ENCODE measurements at regions not wholly inside any gene's neighbourhood (a gene's known extent, or its start where the extent isn't known, plus 50 kb on each side); places are given as distances from the start of the nearest gene placed in this dataset.

- H3K4me2 ChIP-seq (ENCODE audit: low read length, poor library complexity, severe bottlenecking), result no peak overlapping the region
- H2AFZ ChIP-seq (ENCODE audit: low read depth, low read length), result no peak overlapping the region
- H2AK5ac ChIP-seq (ENCODE audit: low read length, severe bottlenecking), result no peak overlapping the region
- no peaks in the 10 kb centered on the region for H3K79me1 ChIP-seq (replicated peaks; ENCODE audit: low read length, poor library complexity, severe bottlenecking)
- WGBS, result 62% methylated on average over 5 of the region's 5 CpGs
- H3K18ac ChIP-seq (ENCODE audit: low read depth in 1 of 2, low read length in 2 of 2), result no peak overlapping the region
- H4K91ac ChIP-seq (ENCODE audit: low read length), result no peak overlapping the region
- H3K9me3 ChIP-seq (ENCODE audit: control insufficient read depth, low read length), result no peaks in the 10 kb centered on the region
- no peak overlapping the region for H2BK15ac ChIP-seq (ENCODE audit: low read depth, poor library complexity, severe bottlenecking)
- H3K14ac ChIP-seq (ENCODE audit: low read length in 2 of 2), result no peak overlapping the region
- no peak overlapping the region for H2BK120ac ChIP-seq (ENCODE audit: low read depth, low read length)
- no peak overlapping the region for H3K23ac ChIP-seq (ENCODE audit: low read length in 2 of 2)
- peaks cover 61 to 97% of the 10 kb centered on the region in 2 experiments for H3K27me3 ChIP-seq (ENCODE audit: control insufficient read depth in 1 of 2, insufficient read depth in 1 of 2, low read length in 2 of 2)
- H3K27ac ChIP-seq (ENCODE audit: low read length, poor library complexity, severe bottlenecking), result no peak overlapping the region
- H3K9ac ChIP-seq (ENCODE audit: low read length), result no peak overlapping the region
- H3K4ac ChIP-seq (ENCODE audit: low read depth in 1 of 2, low read length in 2 of 2), result no peak overlapping the region
- H2BK12ac ChIP-seq (ENCODE audit: low read length in 2 of 2), result no peak overlapping the region
- no peak overlapping the region for H4K8ac ChIP-seq (ENCODE audit: low read length)
- no peaks in the 10 kb centered on the region for H3K4me1 ChIP-seq (ENCODE audit: control insufficient read depth, insufficient read depth, low read depth, low read length)
- H3K36me3 ChIP-seq (ENCODE audit: control insufficient read depth in 1 of 2, insufficient read depth in 2 of 2, low read depth in 1 of 2, low read length in 2 of 2), result no peaks in the 10 kb centered on the region
- no peak overlapping the region for H3K4me3 ChIP-seq (ENCODE audit: insufficient read depth in 1 of 2, low read depth in 1 of 2, low read length in 2 of 2)
- no peak for DNase-seq
- no peak overlapping the region for H2BK5ac ChIP-seq (ENCODE audit: low read depth, low read length, poor library complexity, severe bottlenecking)
Measured at GRCh38 chr15:77738038-77738370, 105.3 kb upstream of the LINGO1 start.

GRCh38 chr15:77737238-77738037, 104.7 kb upstream of the LINGO1 start:
- H2BK120ac ChIP-seq (ENCODE audit: low read depth, low read length), result no peak overlapping the region
- H2BK5ac ChIP-seq (ENCODE audit: low read depth, low read length, poor library complexity, severe bottlenecking), result no peak overlapping the region
- H2AFZ ChIP-seq (ENCODE audit: low read depth, low read length), result no peak overlapping the region
- H2BK12ac ChIP-seq (ENCODE audit: low read length in 2 of 2), result no peak overlapping the region
- peaks cover 61 to 97% of the 10 kb centered on the region in 2 experiments for H3K27me3 ChIP-seq (ENCODE audit: control insufficient read depth in 1 of 2, insufficient read depth in 1 of 2, low read length in 2 of 2)
- H3K4me1 ChIP-seq (ENCODE audit: control insufficient read depth, insufficient read depth, low read depth, low read length), result no peaks in the 10 kb centered on the region
- H3K9ac ChIP-seq (ENCODE audit: low read length), result no peak overlapping the region
- no peaks in the 10 kb centered on the region for H3K36me3 ChIP-seq (ENCODE audit: control insufficient read depth in 1 of 2, insufficient read depth in 2 of 2, low read depth in 1 of 2, low read length in 2 of 2)
- no peak overlapping the region for H3K4ac ChIP-seq (ENCODE audit: low read depth in 1 of 2, low read length in 2 of 2)
- 44% methylated on average over 4 of the region's 4 CpGs for WGBS
- H3K23ac ChIP-seq (ENCODE audit: low read length in 2 of 2), result no peak overlapping the region
- H3K79me1 ChIP-seq (replicated peaks; ENCODE audit: low read length, poor library complexity, severe bottlenecking), result no peaks in the 10 kb centered on the region
- no peak for DNase-seq
- H3K18ac ChIP-seq (ENCODE audit: low read depth in 1 of 2, low read length in 2 of 2), result no peak overlapping the region
- no peak overlapping the region for H3K27ac ChIP-seq (ENCODE audit: low read length, poor library complexity, severe bottlenecking)
- H3K9me3 ChIP-seq (ENCODE audit: control insufficient read depth, low read length), result no peaks in the 10 kb centered on the region
- no peak overlapping the region for H3K4me2 ChIP-seq (ENCODE audit: low read length, poor library complexity, severe bottlenecking)
- no peak overlapping the region for H2AK5ac ChIP-seq (ENCODE audit: low read length, severe bottlenecking)
- H2BK15ac ChIP-seq (ENCODE audit: low read depth, poor library complexity, severe bottlenecking), result no peak overlapping the region
- H4K8ac ChIP-seq (ENCODE audit: low read length), result no peak overlapping the region
- no peak overlapping the region for H4K91ac ChIP-seq (ENCODE audit: low read length)
- H3K4me3 ChIP-seq (ENCODE audit: insufficient read depth in 1 of 2, low read depth in 1 of 2, low read length in 2 of 2), result no peak overlapping the region
- no peak overlapping the region for H3K14ac ChIP-seq (ENCODE audit: low read length in 2 of 2)

GRCh38 chr15:77734306-77734705, 101.6 kb upstream of the LINGO1 start:
- Histone ChIP-seq H2BK5ac (ENCODE audit: low read depth, low read length, poor library complexity, severe bottlenecking) (no peak overlapping the region), H4K91ac (ENCODE audit: low read length) (no peak overlapping the region), H3K23ac (ENCODE audit: low read length in 2 of 2) (no peak overlapping the region), H3K9me3 (ENCODE audit: control insufficient read depth, low read length) (no peaks in the 10 kb centered on the region), H3K18ac (ENCODE audit: low read depth in 1 of 2, low read length in 2 of 2) (no peak overlapping the region), H3K4me3 (ENCODE audit: insufficient read depth in 1 of 2, low read depth in 1 of 2, low read length in 2 of 2) (no peak overlapping the region), H2BK15ac (ENCODE audit: low read depth, poor library complexity, severe bottlenecking) (no peak overlapping the region), H3K9ac (ENCODE audit: low read length) (no peak overlapping the region), H3K79me1 (replicated peaks; ENCODE audit: low read length, poor library complexity, severe bottlenecking) (no peaks in the 10 kb centered on the region), H3K4me1 (ENCODE audit: control insufficient read depth, insufficient read depth, low read depth, low read length) (no peaks in the 10 kb centered on the region), H3K4me2 (ENCODE audit: low read length, poor library complexity, severe bottlenecking) (no peak overlapping the region), H3K4ac (ENCODE audit: low read depth in 1 of 2, low read length in 2 of 2) (no peak overlapping the region), H2AFZ (ENCODE audit: low read depth, low read length) (no peak overlapping the region), H2AK5ac (ENCODE audit: low read length, severe bottlenecking) (no peak overlapping the region), H3K36me3 (ENCODE audit: control insufficient read depth in 1 of 2, insufficient read depth in 2 of 2, low read depth in 1 of 2, low read length in 2 of 2) (no peaks in the 10 kb centered on the region), H4K8ac (ENCODE audit: low read length) (no peak overlapping the region), H3K27me3 (ENCODE audit: control insufficient read depth in 1 of 2, insufficient read depth in 1 of 2, low read length in 2 of 2) (peaks cover 57 to 97% of the 10 kb centered on the region in 2 experiments), H3K27ac (ENCODE audit: low read length, poor library complexity, severe bottlenecking) (no peak overlapping the region), H2BK12ac (ENCODE audit: low read length in 2 of 2) (no peak overlapping the region), H2BK120ac (ENCODE audit: low read depth, low read length) (no peak overlapping the region), H3K14ac (ENCODE audit: low read length in 2 of 2) (no peak overlapping the region)
- no peak for DNase-seq
- 81% methylated on average over 2 of the region's 2 CpGs for WGBS

- Histone ChIP-seq H2BK15ac (ENCODE audit: low read depth, poor library complexity, severe bottlenecking) (no peak overlapping the region), H2BK120ac (ENCODE audit: low read depth, low read length) (no peak overlapping the region), H2BK5ac (ENCODE audit: low read depth, low read length, poor library complexity, severe bottlenecking) (no peak overlapping the region), H3K18ac (ENCODE audit: low read depth in 1 of 2, low read length in 2 of 2) (no peak overlapping the region), H3K9me3 (ENCODE audit: control insufficient read depth, low read length) (no peaks in the 10 kb centered on the region), H4K91ac (ENCODE audit: low read length) (no peak overlapping the region), H2AFZ (ENCODE audit: low read depth, low read length) (no peak overlapping the region), H3K27me3 (ENCODE audit: control insufficient read depth in 1 of 2, insufficient read depth in 1 of 2, low read length in 2 of 2) (peaks cover 57 to 97% of the 10 kb centered on the region in 2 experiments), H2BK12ac (ENCODE audit: low read length in 2 of 2) (no peak overlapping the region), H3K14ac (ENCODE audit: low read length in 2 of 2) (no peak overlapping the region), H3K27ac (ENCODE audit: low read length, poor library complexity, severe bottlenecking) (no peak overlapping the region), H3K9ac (ENCODE audit: low read length) (no peak overlapping the region), H3K4me3 (ENCODE audit: insufficient read depth in 1 of 2, low read depth in 1 of 2, low read length in 2 of 2) (no peak overlapping the region), H3K79me1 (replicated peaks; ENCODE audit: low read length, poor library complexity, severe bottlenecking) (no peaks in the 10 kb centered on the region), H2AK5ac (ENCODE audit: low read length, severe bottlenecking) (no peak overlapping the region), H4K8ac (ENCODE audit: low read length) (no peak overlapping the region), H3K23ac (ENCODE audit: low read length in 2 of 2) (no peak overlapping the region), H3K4ac (ENCODE audit: low read depth in 1 of 2, low read length in 2 of 2) (no peak overlapping the region), H3K4me2 (ENCODE audit: low read length, poor library complexity, severe bottlenecking) (no peak overlapping the region), H3K4me1 (ENCODE audit: control insufficient read depth, insufficient read depth, low read depth, low read length) (no peaks in the 10 kb centered on the region), H3K36me3 (ENCODE audit: control insufficient read depth in 1 of 2, insufficient read depth in 2 of 2, low read depth in 1 of 2, low read length in 2 of 2) (no peaks in the 10 kb centered on the region)
- 76% methylated on average over 14 of the region's 18 CpGs for WGBS
- no peak for DNase-seq
Measured at GRCh38 chr15:77733579-77734300, 101.0 kb upstream of the LINGO1 start.
